ENCODE measurements at regions not wholly inside any gene's neighbourhood (a gene's known extent, or its start where the extent isn't known, plus 50 kb on each side); places are given as distances from the start of the nearest gene placed in this dataset.

DNA sequence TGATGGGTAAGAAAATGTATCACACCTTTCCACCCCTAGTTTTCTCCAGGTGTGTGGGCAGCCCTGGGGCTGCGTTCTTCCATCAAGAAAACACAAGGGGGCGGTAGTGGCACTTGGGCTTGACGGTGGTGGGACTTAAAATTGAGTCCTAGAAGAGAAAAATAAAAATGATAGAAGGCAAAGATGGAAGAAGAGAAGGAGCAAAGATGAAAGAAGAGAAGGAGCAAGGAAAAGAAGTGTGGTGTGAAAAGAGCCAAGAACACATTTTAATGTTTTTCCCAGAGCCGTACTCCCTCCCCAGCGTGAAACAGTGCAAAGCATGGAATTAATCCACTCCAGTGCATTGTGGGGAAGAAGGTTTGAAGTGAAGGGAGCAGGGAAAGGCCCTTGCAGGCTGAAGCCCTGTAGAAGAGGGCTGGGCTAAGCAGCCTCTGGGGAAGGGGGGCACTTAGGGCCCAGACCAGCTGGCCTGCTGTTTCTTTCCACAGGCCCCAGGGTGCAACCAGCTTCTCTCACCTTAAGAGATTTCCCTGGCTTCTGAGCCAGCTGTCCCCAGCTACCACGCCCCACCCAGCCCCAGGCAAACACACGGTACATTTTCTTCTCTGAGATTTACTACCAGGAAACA lies 256.8 kb downstream of the RNF152 start:
- TF ChIP-seq, protein P1, sequence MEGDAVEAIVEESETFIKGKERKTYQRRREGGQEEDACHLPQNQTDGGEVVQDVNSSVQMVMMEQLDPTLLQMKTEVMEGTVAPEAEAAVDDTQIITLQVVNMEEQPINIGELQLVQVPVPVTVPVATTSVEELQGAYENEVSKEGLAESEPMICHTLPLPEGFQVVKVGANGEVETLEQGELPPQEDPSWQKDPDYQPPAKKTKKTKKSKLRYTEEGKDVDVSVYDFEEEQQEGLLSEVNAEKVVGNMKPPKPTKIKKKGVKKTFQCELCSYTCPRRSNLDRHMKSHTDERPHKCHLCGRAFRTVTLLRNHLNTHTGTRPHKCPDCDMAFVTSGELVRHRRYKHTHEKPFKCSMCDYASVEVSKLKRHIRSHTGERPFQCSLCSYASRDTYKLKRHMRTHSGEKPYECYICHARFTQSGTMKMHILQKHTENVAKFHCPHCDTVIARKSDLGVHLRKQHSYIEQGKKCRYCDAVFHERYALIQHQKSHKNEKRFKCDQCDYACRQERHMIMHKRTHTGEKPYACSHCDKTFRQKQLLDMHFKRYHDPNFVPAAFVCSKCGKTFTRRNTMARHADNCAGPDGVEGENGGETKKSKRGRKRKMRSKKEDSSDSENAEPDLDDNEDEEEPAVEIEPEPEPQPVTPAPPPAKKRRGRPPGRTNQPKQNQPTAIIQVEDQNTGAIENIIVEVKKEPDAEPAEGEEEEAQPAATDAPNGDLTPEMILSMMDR (IDR thresholded peaks at IDR 0.05) = peak in 5 of 7 experiments; percentile 51 to 86 (median 82)
- TF ChIP-seq EP300 (IDR thresholded peaks at IDR 0.05) = no peak
